ENCODE measurements at regions not wholly inside any gene's neighbourhood (a gene's known extent, or its start where the extent isn't known, plus 50 kb on each side); places are given as distances from the start of the nearest gene placed in this dataset.
A peak's percentile ranks its signal among the peaks of the same experiment; 100 is the strongest.
"Not testable (repeated sequence)": the region's sequence is repeated elsewhere in the genome, so short reads cannot be mapped to it uniquely, and the experiment has no call there.

DNA sequence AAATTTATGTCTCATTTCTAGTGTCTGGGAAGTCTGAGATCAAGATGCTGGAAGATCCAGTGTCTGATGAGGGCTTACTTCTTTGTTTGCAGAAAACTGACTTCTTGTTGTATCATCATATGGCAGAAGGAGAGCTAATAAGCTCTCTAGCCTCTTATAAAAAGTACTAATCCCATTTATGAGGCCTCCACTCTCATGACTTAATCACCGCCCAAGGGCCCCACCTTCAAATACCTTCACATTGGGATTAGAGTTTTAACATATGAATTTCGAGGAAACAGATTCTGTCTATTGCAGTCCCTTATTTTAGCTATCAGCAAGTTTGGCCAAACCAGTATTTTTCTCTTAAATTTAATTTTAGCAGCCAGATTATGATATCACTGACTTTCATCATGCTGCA, 150.2 kb upstream of the TMPRSS15 start:
- no peak for DNase-seq

DNA sequence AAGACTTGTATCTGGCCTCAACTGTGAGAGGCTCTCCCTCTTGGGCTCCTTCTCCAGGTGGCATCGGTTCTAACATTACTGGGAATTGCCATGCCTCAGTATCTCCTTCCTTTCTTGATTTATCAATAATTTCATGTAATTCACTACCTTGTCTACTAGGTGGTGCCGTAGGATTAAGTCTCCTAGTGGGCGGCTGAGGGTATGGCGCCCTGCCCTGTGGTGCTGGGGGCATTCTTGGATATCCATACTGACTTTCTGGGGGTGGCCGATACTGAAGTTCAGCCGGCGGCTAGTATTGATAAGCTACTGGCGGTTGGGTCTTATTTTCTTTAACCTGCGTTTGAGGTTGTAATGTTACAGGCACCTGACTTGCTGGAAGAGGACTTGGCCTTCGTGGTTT, 164.2 kb upstream of the TMPRSS15 start:
- not testable (repeated sequence) for DNase-seq

DNA sequence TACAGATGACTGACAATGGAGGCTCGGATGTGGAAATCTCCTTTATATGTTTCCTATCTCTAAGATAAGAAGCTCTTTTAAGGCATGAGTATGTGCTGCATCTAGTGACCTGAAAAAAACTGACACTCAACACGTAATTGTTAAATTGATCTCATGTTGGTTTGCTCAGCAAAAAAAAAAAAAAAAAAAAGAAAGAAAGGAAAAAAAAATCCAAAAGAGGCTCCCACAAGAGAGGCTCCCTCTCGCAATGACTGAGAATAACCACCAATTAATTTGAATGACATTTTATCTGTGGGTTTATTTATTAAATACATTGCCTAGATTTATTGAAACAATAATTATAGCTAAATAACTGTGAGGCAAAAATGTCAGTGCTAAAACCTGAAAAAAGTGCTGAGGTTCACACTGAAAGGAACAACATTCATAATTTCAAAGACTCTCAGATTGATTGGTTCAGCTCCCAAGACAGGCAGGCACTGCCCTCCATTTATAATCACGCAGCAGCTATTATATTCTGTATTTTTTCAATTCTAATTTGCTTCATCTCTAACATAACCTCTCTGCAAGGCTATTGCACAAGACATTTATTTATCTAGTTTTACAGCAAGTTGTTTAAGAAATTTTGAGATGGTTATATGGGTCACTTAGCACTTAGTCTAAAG, 184.5 kb upstream of the TMPRSS15 start:
- DNase-seq, result peak; percentile 25

DNA sequence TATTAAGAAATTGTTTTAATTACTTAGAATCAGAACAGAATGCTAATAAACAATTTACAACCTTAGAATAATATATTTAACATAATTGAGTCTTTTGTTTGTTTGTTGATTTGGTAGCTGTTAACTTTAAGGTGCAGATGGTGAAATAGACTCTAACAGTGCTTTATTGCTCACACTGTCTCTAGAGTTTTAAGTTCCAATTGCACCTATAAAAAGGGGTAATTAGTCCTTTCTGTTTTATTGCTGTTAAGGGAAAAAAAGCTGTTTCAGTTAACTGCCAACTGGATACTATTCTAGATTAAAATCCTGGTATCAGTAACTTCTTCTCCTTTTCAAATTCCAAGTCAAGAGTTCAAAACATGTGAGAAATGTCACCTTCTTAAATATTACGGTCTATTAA, 197.6 kb upstream of the TMPRSS15 start:
- DNase-seq, result no peak

DNA sequence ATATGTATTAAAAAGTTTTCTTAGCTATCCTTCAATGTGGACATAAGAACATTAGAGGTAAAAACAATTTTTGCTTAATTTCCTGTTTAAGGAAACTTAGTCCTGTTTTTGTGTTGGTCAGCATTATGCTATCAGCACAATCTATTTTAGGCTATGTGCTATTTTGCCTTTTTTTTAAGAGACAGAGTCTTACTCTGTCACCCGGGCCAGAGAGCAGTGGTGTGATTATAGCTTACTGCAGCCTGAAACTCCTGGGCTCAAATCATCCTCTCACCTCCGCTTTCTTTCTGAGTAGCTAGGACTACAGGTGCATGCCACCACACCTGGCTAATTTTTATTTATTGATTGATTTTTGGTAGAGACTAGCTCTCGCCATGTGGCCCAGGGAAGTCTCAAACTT, 199.1 kb upstream of the TMPRSS15 start:
- DNase-seq, result no peak

DNA sequence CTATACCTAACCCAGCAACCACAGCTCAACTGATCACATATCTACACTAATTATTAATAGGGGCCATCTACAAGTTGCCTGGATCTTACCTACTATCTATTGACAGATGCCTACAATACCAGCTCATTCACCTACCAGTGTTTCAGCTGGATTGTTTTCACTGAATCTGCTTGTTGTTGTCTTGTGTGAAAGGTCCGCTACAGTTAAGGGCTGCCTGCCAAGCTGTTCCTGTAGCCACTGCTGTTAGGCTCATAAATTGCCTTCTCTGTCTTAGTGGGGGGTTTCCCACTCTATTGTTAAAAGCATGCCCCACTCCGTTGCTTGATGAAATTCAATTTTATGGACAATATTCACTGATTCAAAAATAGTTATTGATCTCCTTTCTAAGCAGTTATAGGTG, 199.7 kb upstream of the TMPRSS15 start:
- DNase-seq, result no peak

DNA sequence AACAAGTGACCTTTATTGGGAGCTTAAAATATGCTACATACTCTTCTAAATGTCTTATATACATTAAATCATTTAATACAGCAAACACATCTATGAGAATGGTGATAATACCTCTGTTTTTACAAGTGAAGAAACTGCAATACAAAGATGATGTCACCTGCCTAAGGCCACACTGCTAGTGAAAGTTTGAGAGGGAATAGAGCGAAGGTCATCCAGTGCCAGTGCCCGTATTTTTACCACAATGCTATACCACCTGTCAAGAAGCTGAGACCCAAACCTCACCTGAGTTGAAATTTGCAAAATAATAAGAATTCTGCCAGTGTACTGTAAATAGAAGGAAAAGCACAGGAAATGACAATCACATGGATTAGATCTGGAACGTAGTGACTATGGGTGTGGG, 200.4 kb upstream of the TMPRSS15 start:
- DNase-seq, result no peak

DNA sequence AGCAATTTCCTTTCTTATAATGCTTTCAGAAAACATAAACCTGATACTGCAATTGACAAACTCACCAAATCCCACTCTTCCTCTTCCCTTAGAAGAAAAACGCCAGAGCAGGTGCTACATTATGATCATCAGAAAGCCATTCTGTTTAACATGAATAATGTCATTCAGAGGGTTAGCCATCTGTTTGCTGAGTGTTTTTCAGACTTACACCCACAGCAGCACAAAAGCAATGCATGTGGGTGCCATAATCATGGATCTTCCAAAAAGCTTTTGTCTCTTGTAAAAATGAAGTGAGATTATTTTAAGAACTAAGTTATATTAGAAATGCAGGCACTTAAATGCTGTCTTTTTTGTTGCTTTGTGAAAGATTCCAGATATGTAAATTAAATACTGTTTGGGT, 204.6 kb upstream of the TMPRSS15 start:
- DNase-seq, result peak; percentile 47

DNA sequence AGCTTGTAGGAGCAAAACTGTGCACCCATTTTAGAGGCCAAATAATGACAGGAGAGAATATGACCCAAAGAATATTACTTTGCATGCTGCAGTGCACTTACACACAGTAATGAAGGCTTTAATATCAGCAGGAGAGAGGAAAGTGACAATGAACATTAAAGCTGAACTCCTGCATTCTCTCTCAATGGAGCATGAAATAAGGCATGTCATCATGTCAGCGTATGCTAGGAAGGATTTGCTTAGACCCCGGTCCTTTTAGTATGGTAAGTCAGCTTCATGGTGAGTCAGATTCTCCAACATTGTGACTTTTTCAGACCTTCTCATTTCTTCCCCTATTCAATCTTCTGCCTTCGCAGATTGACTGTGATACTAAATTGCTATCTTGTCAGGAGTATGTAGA, 210.7 kb upstream of the TMPRSS15 start:
- DNase-seq, result peak; percentile 81

DNA sequence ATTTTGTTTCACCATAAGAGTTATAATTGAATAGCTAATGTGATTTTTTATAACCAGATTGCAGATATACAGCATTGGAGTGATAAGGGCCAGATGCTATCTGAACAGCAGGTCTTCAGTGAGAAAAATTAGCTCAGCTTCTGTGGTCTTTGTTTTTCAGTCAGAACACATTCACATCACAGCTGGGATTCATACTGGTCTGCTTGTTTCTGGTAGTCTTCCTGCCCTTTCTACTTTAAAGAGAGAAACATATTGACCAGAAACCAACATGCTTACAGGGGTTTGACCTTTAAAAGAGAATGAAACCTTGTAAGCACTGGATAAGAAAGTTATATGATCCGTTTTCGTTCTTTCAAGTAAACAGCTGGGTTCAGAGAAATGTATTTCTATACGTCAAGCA, 213.7 kb upstream of the TMPRSS15 start:
- DNase-seq, result peak; percentile 72

DNA sequence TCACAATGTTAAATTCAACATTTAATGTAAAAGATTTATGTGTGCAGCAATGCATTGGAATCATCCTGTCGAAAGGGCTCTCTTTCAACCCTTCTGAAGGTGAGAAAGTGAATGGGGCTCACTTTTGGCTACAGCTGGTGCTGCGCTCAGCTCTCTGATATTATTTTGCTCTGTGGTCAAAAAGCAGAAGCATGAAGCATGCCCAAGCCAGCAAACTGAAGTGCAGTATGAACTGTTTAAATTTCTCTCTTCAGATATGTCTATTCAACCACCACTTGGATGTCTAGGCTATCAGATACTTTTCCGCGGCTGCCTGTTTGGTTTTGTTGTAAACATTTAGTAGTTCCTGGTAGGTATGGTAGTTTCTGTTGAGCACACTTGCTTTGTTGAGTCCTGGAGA, 216.9 kb upstream of the TMPRSS15 start:
- DNase-seq, result no peak

DNA sequence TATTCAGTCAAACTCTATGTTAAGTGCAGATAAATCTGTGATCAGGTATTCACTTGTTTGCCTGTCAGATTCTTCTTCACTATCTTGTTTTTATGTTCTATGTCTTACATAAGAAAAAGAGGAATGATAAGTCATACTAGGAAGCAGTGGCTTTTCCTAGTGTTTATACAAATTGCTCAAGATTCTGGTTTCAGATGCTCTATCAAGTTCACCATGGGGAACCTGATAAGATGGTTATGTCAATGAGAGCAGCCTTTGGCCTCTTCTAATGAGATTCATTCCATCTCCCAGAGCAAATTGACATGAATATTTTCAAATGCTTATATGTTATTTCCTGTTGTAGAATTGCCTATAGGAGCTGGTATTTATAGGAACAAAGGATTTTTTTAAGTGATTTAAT, 218.8 kb upstream of the TMPRSS15 start:
- DNase-seq, result no peak

DNA sequence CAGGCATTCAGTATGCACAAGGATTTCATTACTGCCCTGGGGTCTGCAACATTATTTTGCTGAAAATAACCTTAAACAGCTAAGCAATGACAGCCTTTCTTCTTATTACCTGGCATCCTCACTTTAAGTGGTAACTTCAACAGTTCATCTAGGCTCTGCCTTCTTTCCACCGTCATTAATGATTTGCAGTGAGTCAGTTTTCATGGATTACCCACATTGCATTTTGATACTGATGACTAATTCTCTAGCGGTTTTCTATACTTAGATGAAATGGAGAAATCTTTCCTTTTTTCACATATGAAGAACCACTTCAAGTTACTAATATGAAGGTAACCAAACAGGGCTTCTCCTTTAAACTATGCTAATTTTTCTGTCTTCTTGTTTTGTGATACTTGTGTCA, 226.9 kb upstream of the TMPRSS15 start:
- no peak for DNase-seq

DNA sequence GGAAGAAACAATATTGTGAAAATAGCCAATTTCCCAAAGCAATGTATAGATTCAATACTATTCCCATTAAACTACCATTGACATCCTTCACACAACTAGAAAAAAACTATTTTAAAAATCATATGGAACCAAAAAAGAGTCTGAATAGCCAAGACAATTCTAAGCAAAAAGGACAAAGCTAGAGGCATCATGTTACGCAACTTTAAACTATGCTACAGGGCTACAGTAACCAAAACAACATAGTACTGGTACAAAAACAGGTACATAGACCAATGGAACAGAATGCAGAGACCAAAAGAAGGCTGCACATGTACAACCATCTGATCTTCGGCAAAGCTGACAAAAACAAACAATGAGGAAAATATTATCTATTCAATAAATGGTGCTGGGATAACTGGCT, 233.3 kb upstream of the TMPRSS15 start:
- DNase-seq, result no peak

DNA sequence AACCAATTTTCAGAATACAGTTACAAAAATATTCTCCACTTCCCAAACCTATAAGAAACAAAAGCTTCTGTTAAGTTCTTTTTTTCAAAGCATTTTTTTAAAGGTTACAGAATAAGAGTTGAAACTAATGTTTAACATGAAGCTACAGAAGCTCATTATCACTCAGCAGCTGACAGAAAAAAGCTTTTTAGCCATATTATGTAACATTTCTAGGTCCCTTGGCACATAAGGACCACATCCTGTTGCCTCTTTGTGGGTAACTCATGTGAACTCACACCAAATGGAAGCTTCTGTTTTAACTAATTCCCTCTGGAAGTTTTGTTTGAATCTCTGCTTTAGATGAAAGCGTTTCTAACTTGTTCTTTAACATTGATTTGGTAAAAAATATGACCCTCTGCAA, 242.5 kb upstream of the TMPRSS15 start:
- DNase-seq, result no peak

DNA sequence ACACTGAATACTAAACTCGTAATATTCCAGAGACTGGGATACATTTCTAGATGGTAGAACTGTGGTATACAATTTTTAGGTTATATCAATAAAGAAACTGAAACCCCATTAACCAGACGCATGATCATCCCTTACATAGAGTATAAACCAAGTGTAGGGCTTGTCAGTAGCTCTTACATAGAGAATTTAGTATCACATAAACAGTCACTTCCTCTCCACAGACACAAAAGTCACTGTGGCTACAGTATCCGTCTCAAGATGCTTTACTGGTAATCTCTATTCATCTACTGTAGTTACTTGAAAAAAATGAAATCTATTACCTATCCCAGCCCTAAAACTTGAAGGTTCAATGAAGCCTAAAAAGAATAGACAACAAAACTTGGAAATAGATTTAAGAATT, 252.3 kb upstream of the TMPRSS15 start:
- no peak for DNase-seq

DNA sequence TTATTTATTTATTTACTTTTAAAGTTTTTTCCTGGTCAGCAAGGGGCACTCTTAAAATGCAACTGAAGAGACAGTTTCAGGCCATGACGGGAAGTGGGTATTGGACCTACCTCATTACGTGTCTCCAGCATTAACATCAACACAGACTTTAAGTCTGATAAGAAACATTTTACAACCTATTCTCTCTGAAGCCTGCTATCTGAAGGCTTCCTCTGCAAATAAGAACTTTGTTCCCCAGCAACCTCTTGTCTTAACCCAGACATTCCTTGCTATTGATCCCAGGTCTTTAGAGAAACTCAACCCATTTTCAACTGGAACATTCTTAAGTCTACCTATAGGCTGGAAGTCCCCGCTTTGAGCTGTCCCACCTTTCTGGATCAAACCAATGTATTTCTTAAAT, 258.3 kb upstream of the TMPRSS15 start:
- no peak for DNase-seq

DNA sequence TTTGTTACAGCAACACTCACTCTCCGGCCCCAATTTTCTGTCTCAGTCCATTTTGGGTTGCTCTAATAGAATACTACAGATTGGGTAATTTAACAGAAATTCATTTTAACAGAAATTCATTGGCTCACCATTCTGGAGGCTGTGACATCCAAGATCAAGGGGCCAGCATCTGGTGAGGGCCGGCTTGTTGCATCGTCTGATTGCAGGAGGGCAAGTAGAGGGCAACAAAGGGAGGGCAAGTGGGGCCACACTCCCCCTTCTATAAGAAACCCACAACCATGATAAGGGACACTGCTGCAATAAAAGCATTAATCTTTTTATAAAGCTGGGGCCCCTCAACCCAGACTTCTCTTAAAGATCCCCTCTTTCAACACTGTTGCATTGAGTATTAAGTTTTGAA, 260.1 kb upstream of the TMPRSS15 start:
- no peak for DNase-seq

DNA sequence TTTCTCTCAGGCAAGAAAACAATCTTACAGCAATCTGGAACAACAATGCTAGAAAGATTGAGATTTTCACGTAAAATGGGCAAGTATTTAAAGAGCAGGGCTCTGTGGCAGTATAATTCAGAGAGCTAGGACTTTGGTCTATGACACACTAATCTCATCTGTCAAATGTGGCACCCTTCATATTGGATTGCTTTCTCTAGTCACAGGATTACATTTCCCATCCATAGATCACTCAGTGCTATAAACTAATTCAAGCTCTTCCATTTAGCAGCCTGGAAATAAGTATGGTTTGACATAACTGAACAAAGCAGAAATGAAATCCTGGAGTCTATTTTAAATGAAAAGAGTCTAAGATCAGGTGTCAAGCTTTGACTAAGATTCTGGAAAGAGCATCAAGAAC, 263.1 kb upstream of the TMPRSS15 start:
- no peak for DNase-seq

DNA sequence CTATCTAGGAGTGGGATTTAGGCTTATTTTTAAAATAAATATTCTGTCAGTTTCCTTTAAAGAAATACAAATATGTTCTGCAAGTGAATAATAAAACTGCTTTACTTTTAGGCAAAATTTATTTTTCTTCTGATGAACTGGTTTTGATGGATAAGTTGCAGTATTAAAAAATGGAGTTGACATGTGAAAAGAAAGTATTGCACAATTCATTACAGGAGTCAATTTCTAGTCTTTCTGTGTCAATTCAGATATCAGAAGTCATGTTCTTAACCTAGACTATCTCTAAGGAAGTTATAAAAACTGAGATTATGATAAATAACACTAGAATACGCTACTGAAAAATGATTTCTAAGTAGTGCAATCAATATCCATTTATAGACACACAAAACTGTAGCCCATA, 270.2 kb upstream of the TMPRSS15 start:
- no peak for DNase-seq

DNA sequence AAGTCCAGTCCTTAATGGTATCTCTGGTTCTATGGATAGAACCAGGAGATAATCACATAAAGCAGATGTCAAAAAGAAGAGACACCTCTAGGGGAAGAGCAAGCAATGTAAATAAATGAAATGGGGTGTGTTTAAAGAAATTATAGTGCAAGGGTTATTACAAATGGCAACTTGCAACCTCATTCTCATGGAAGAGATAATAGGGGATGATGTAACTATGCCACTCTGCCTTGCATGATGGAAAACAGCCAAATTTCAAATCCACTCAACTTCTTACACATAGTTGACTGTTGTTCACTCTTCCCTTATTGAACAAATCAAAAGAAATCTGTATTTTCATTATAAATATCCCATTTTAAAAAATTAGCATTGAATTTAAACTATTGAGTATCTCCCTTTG, 274.0 kb upstream of the TMPRSS15 start:
- DNase-seq, result no peak

DNA sequence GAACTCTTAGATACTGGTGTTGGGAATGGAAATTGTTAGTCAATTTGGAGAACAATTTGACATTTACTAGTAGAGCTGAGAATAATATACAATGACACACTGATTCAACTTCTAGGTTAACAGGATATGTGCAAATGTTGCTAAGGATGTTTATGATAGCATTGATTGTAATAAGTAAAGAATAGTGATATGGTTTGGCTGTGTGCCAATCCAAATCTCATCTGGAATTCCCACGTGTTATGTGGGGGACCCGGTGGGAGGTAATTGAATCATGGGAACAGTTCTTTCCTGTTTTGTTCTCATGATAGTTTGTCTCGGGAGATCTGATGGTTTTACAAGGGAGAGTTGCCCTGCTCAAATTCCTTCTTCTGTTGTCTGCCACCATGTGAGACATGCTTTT, 302.4 kb upstream of the TMPRSS15 start:
- DNase-seq, result no peak

DNA sequence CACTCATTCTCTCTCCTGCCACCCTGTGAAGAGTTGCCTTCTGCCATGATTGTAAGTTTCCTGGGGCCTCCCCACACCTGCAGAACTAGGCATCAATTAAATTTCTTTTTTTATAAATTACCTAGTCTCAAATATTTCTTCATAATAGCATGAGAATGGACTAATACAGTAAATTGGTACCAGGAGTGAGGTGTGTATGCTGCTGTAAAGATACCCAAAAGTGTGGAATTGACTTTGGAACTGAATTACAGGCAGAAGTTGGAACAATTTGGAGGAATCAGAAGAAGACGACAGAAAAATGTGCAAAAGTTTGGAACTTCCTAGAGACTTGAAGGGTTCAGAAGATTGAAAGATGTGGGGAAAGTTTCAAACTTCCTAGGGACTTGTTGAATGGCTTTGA, 308.1 kb upstream of the TMPRSS15 start:
- DNase-seq, result no peak

DNA sequence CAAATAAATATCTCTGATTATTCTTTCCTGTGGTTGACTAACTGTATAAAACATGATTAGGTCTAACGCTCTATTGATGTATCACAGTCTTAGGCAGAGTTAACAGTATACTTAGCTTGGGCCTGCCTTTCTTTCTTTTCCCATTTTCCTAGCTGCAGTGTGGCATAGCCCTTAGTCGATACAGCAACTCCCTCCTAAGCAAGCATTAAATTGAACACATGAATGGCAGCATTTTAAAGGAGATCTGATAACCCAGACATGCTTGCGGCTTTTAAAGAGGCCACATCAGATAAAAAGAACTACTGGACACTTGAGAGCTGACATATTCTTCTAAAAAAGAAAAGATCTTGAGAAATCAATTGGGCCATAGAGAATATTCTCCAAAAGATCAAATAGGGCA, 312.0 kb upstream of the TMPRSS15 start:
- peak; percentile 53 for DNase-seq

DNA sequence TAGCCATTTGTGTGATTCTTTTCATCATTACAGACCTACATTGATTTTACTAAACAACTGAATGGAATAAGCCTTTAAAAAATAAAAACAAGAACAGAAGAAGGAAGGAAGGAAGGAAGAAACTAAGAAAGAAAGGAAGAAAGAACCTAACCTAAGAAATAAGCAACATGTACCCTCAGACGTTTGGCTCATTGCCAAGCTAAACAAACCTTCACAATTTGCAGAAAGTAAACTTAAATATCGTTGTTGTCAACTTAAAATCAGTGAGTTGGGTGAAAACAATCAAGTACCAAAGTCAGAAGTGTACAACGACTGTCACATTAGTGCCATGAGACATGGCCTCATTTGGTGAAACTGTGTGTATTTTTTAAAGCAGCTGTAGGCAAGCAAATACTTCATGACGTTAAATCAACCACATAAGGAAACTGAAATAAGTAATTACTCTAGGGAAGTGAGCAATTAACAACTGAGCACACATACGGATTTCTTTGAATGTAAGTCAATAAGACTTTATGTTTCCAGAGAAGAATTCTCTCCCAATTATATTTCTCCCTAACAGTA, 313.1 kb upstream of the TMPRSS15 start:
- DNase-seq, result no peak
